ENCODE measurements at regions not wholly inside any gene's neighbourhood (a gene's known extent, or its start where the extent isn't known, plus 50 kb on each side); places are given as distances from the start of the nearest gene placed in this dataset.

DNA sequence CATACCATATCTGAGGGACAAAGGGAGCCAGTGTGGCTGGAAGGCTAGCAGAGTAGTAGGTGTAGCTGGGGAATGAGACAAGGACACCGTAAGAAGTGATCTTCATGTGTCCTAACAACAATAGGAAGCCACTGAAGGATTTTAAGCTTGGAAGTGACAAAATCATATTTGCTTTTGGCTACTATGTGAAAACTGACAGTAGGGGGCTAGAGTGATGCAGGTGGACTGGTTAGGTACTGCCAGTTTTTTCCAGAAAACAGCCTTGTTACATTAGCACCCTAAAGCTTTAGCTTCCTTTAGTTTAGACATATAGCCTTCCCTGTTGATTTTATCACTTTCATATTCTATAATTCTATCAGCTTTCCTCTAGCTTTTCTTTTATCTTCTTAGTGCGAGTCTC is 637.1 kb downstream of the ANKRD7 start:
- Histone ChIP-seq H3F3A (ENCODE audit: insufficient read depth, low read length, poor library complexity, severe bottlenecking) (no peaks in the 10 kb centered on the region), H2AFZ (ENCODE audit: low read depth, low read length) (no peak overlapping the region), H3K9me3 (ENCODE audit: low read length) (no peaks in the 10 kb centered on the region), H3K27ac (ENCODE audit: low read length) (no peak overlapping the region), H3K4me2 (ENCODE audit: low read length) (no peak overlapping the region), H3K4me3 (ENCODE audit: low read length) (no peak overlapping the region), H3K9me2 (ENCODE audit: insufficient read depth, low read length) (no peaks in the 10 kb centered on the region), H3K27me3 (ENCODE audit: insufficient read depth, low read depth, low read length) (no peaks in the 10 kb centered on the region), H3K9ac (ENCODE audit: low read length) (no peak overlapping the region), H4K20me1 (ENCODE audit: insufficient read depth) (no peaks in the 10 kb centered on the region), H3K79me2 (replicated peaks; ENCODE audit: insufficient read depth, low read length) (no peaks in the 10 kb centered on the region), H3K36me3 (ENCODE audit: insufficient read depth, low read length) (no peaks in the 10 kb centered on the region)
- TF ChIP-seq MXI1 (conservative IDR thresholded peaks at IDR 0.05; ENCODE audit: poor library complexity, severe bottlenecking) (no peak), RAD21 (conservative IDR thresholded peaks at IDR 0.05) (no peak), POLR2AphosphoS5 (IDR thresholded peaks at IDR 0.05) (no peak), TAF1 (IDR thresholded peaks at IDR 0.05; ENCODE audit: low read depth) (no peak), EZH2 (IDR thresholded peaks at IDR 0.05; ENCODE audit: borderline replicate concordance, insufficient read depth, low read length, poor library complexity, severe bottlenecking) (no peak), SMC3 (conservative IDR thresholded peaks at IDR 0.05; ENCODE audit: poor library complexity) (no peak), EP300 (conservative IDR thresholded peaks at IDR 0.05; ENCODE audit: poor library complexity, severe bottlenecking) (no peak)
- TF ChIP-seq, protein P1, sequence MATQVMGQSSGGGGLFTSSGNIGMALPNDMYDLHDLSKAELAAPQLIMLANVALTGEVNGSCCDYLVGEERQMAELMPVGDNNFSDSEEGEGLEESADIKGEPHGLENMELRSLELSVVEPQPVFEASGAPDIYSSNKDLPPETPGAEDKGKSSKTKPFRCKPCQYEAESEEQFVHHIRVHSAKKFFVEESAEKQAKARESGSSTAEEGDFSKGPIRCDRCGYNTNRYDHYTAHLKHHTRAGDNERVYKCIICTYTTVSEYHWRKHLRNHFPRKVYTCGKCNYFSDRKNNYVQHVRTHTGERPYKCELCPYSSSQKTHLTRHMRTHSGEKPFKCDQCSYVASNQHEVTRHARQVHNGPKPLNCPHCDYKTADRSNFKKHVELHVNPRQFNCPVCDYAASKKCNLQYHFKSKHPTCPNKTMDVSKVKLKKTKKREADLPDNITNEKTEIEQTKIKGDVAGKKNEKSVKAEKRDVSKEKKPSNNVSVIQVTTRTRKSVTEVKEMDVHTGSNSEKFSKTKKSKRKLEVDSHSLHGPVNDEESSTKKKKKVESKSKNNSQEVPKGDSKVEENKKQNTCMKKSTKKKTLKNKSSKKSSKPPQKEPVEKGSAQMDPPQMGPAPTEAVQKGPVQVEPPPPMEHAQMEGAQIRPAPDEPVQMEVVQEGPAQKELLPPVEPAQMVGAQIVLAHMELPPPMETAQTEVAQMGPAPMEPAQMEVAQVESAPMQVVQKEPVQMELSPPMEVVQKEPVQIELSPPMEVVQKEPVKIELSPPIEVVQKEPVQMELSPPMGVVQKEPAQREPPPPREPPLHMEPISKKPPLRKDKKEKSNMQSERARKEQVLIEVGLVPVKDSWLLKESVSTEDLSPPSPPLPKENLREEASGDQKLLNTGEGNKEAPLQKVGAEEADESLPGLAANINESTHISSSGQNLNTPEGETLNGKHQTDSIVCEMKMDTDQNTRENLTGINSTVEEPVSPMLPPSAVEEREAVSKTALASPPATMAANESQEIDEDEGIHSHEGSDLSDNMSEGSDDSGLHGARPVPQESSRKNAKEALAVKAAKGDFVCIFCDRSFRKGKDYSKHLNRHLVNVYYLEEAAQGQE (IDR thresholded peaks at IDR 0.05; ENCODE audit: borderline replicate concordance): no peak
- TF ChIP-seq, protein P2, sequence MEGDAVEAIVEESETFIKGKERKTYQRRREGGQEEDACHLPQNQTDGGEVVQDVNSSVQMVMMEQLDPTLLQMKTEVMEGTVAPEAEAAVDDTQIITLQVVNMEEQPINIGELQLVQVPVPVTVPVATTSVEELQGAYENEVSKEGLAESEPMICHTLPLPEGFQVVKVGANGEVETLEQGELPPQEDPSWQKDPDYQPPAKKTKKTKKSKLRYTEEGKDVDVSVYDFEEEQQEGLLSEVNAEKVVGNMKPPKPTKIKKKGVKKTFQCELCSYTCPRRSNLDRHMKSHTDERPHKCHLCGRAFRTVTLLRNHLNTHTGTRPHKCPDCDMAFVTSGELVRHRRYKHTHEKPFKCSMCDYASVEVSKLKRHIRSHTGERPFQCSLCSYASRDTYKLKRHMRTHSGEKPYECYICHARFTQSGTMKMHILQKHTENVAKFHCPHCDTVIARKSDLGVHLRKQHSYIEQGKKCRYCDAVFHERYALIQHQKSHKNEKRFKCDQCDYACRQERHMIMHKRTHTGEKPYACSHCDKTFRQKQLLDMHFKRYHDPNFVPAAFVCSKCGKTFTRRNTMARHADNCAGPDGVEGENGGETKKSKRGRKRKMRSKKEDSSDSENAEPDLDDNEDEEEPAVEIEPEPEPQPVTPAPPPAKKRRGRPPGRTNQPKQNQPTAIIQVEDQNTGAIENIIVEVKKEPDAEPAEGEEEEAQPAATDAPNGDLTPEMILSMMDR (IDR thresholded peaks at IDR 0.05; ENCODE audit: poor library complexity, severe bottlenecking): no peak

DNA sequence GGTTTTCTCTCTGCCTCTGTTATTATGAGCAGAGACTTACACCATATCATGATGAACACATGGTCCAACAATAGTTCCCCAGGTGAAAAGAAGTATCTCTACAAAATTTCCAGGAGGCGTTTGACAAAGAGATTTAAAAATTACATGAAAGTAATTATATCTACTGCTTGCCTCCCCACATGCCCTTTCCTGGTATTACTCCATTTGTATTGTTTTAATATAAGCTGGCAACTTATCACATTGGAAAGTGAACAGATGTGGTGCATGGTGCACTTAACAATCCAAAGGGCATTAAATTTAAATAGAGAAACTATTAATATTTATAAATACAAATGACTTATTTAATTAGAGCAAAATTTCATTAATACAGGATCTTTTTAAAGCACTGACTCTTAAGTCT is 638.2 kb downstream of the ANKRD7 start:
- H3K4me3 ChIP-seq (ENCODE audit: low read length): no peak overlapping the region
- no peaks in the 10 kb centered on the region for H3K79me2 ChIP-seq (replicated peaks; ENCODE audit: insufficient read depth, low read length)
- no peaks in the 10 kb centered on the region for H3K36me3 ChIP-seq (ENCODE audit: insufficient read depth, low read length)
- H3K27me3 ChIP-seq (ENCODE audit: insufficient read depth, low read depth, low read length): no peaks in the 10 kb centered on the region
- H3K9me3 ChIP-seq (ENCODE audit: low read length): no peaks in the 10 kb centered on the region
- TF ChIP-seq, protein P1 (IDR thresholded peaks at IDR 0.05; ENCODE audit: borderline replicate concordance): no peak
- TF ChIP-seq MXI1 (conservative IDR thresholded peaks at IDR 0.05; ENCODE audit: poor library complexity, severe bottlenecking) (no peak), TAF1 (IDR thresholded peaks at IDR 0.05; ENCODE audit: low read depth) (no peak), SMC3 (conservative IDR thresholded peaks at IDR 0.05; ENCODE audit: poor library complexity) (no peak), EP300 (conservative IDR thresholded peaks at IDR 0.05; ENCODE audit: poor library complexity, severe bottlenecking) (no peak), POLR2AphosphoS5 (IDR thresholded peaks at IDR 0.05) (no peak)
- TF ChIP-seq, protein P2 (IDR thresholded peaks at IDR 0.05; ENCODE audit: poor library complexity, severe bottlenecking): no peak
- H3K9ac ChIP-seq (ENCODE audit: low read length): no peak overlapping the region
- no peaks in the 10 kb centered on the region for H3K9me2 ChIP-seq (ENCODE audit: insufficient read depth, low read length)
- no peak overlapping the region for H2AFZ ChIP-seq (ENCODE audit: low read depth, low read length)
- no peak overlapping the region for H3K27ac ChIP-seq (ENCODE audit: low read length)
- H4K20me1 ChIP-seq (ENCODE audit: insufficient read depth): no peaks in the 10 kb centered on the region
- H3K4me2 ChIP-seq (ENCODE audit: low read length): no peak overlapping the region
- H3F3A ChIP-seq (ENCODE audit: insufficient read depth, low read length, poor library complexity, severe bottlenecking): no peaks in the 10 kb centered on the region

All from neural cell (in vitro differentiated cells).